ENCODE measurements at regions not wholly inside any gene's neighbourhood (a gene's known extent, or its start where the extent isn't known, plus 50 kb on each side); places are given as distances from the start of the nearest gene placed in this dataset.

- TF ChIP-seq, protein P1, sequence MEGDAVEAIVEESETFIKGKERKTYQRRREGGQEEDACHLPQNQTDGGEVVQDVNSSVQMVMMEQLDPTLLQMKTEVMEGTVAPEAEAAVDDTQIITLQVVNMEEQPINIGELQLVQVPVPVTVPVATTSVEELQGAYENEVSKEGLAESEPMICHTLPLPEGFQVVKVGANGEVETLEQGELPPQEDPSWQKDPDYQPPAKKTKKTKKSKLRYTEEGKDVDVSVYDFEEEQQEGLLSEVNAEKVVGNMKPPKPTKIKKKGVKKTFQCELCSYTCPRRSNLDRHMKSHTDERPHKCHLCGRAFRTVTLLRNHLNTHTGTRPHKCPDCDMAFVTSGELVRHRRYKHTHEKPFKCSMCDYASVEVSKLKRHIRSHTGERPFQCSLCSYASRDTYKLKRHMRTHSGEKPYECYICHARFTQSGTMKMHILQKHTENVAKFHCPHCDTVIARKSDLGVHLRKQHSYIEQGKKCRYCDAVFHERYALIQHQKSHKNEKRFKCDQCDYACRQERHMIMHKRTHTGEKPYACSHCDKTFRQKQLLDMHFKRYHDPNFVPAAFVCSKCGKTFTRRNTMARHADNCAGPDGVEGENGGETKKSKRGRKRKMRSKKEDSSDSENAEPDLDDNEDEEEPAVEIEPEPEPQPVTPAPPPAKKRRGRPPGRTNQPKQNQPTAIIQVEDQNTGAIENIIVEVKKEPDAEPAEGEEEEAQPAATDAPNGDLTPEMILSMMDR (IDR thresholded peaks at IDR 0.05) = no peak
- Histone ChIP-seq H3K4me3 (ENCODE audit: low read length) (no peak overlapping the region), H3K27ac (ENCODE audit: low read depth in 1 of 2, low read length in 2 of 2) (no peak overlapping the region), H3K4me1 (ENCODE audit: insufficient read depth, low read length) (no peaks in the 10 kb centered on the region), H3K36me3 (ENCODE audit: insufficient read depth, low read length) (no peaks in the 10 kb centered on the region), H3K9me3 (ENCODE audit: control insufficient read depth in 1 of 2, insufficient read depth in 1 of 2, low read length in 2 of 2) (peaks cover 0 to 3% of the 10 kb centered on the region in 2 experiments), H3K27me3 (ENCODE audit: control insufficient read depth in 1 of 2, insufficient read depth in 2 of 2, low read length in 2 of 2) (no peaks in the 10 kb centered on the region)
- Mint-ChIP-seq H3K4me3 (no peak overlapping the region), H3K9me3 (peaks cover 15% of the 10 kb centered on the region), H3K4me1 (ENCODE audit: low read depth) (no peaks in the 10 kb centered on the region), H3K27ac (no peak overlapping the region), H3K27me3 (no peaks in the 10 kb centered on the region), H3K36me3 (ENCODE audit: low read depth) (no peaks in the 10 kb centered on the region)
- CTCF ChIA-PET = no interaction called here
- ATAC-seq (ENCODE audit: poor library complexity) (no peak), DNase-seq (no peak)
- POLR2A ChIA-PET = no interaction called here
- intact Hi-C loops (cut with DNase I, micrococcal nuclease) = no loop called here
Measured at GRCh38 chr14:84708865-84709264, 821.1 kb upstream of the FLRT2 start.

DNA sequence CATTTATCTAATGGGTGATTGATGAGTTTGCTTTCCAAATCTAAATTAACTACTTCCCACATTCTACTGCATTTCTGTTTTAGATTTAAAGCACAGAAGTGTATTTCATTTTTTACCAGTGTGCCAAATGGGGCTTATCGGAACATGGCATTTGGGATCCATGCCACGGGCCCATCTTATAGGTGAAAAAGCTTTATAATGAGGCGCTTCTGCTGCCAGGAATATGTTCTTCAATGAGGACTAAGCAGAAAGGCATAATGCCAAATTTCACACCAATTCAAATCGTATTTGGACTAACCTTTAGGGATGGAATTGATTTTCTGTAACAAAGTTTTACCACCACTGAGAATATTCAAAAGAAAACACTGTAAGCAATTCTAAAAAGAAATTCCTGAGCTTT, 803.5 kb upstream of the FLRT2 start:
- POLR2A ChIA-PET = interaction anchor here (0.7 kb wide), 1 partner anchor 74 kb away, joined by 3 read pairs; no protein-coding TSS in a partner anchor
- Histone ChIP-seq H3K4me3 (ENCODE audit: low read length) (no peak overlapping the region), H3K9me3 (ENCODE audit: control insufficient read depth in 1 of 2, insufficient read depth in 1 of 2, low read length in 2 of 2) (peaks cover 5 to 6% of the 10 kb centered on the region in 2 experiments), H3K36me3 (ENCODE audit: insufficient read depth, low read length) (no peaks in the 10 kb centered on the region), H3K4me1 (ENCODE audit: insufficient read depth, low read length) (no peaks in the 10 kb centered on the region), H3K27ac (ENCODE audit: low read depth in 1 of 2, low read length in 2 of 2) (no peak overlapping the region), H3K27me3 (ENCODE audit: control insufficient read depth in 1 of 2, insufficient read depth in 2 of 2, low read length in 2 of 2) (no peaks in the 10 kb centered on the region)
- DNase-seq (no peak), ATAC-seq (ENCODE audit: poor library complexity) (no peak)
- Mint-ChIP-seq H3K27me3 (no peaks in the 10 kb centered on the region), H3K36me3 (ENCODE audit: low read depth) (no peaks in the 10 kb centered on the region), H3K4me3 (no peak overlapping the region), H3K9me3 (peaks cover 31% of the 10 kb centered on the region), H3K27ac (no peak overlapping the region), H3K4me1 (ENCODE audit: low read depth) (no peaks in the 10 kb centered on the region)
- TF ChIP-seq, protein P1 (IDR thresholded peaks at IDR 0.05) = no peak
- CTCF ChIA-PET = no interaction called here
- intact Hi-C loops (cut with DNase I, micrococcal nuclease) = no loop called here

- H3K4me1 ChIP-seq (ENCODE audit: insufficient read depth, low read length) = no peaks in the 10 kb centered on the region
- Mint-ChIP-seq H3K36me3 (ENCODE audit: low read depth) (no peaks in the 10 kb centered on the region), H3K9me3 (peaks cover 7% of the 10 kb centered on the region), H3K27me3 (no peaks in the 10 kb centered on the region), H3K4me1 (ENCODE audit: low read depth) (no peaks in the 10 kb centered on the region), H3K4me3 (no peak overlapping the region), H3K27ac (no peak overlapping the region)
- no peaks in the 10 kb centered on the region for H3K36me3 ChIP-seq (ENCODE audit: insufficient read depth, low read length)
- ChIA-PET CTCF (no interaction called here), POLR2A (no interaction called here)
- peaks cover 0 to 5% of the 10 kb centered on the region in 2 experiments for H3K9me3 ChIP-seq (ENCODE audit: control insufficient read depth in 1 of 2, insufficient read depth in 1 of 2, low read length in 2 of 2)
- no peak overlapping the region for H3K27ac ChIP-seq (ENCODE audit: low read depth in 1 of 2, low read length in 2 of 2)
- no peak overlapping the region for H3K4me3 ChIP-seq (ENCODE audit: low read length)
- no peak for ATAC-seq (ENCODE audit: poor library complexity)
- DNase-seq = no peak
- intact Hi-C loops (cut with DNase I, micrococcal nuclease) = no loop called here
- TF ChIP-seq, protein P1 (IDR thresholded peaks at IDR 0.05) = no peak
- no peaks in the 10 kb centered on the region for H3K27me3 ChIP-seq (ENCODE audit: control insufficient read depth in 1 of 2, insufficient read depth in 2 of 2, low read length in 2 of 2)
Measured at GRCh38 chr14:84749191-84749955, 780.6 kb upstream of the FLRT2 start.

All from CD4-positive, alpha-beta T cell (primary cell).